MM.1S (cell line): ENCODE measurements at regions not wholly inside any gene's neighbourhood (a gene's known extent, or its start where the extent isn't known, plus 50 kb on each side); places are given as distances from the start of the nearest gene placed in this dataset.

Experiments
- EZH2 ChIP-seq: fragments of 300-600 bp; sonication (generic); optimal IDR thresholded peaks from 2 replicates; pipeline ENCODE3; 2017; ENCODE audit warnings: low read depth, mild to moderate bottlenecking, antibody characterized with exemption, low read length, mixed read lengths
- TF ChIP-seq, protein P1 (sequence below): fragments of 300-600 bp; sonication (generic); IDR thresholded peaks from 2 replicates; pipeline ENCODE4 v1.5.1; 2016; ENCODE audit warnings: antibody characterized with exemption, low read length, mixed read lengths

DNA sequence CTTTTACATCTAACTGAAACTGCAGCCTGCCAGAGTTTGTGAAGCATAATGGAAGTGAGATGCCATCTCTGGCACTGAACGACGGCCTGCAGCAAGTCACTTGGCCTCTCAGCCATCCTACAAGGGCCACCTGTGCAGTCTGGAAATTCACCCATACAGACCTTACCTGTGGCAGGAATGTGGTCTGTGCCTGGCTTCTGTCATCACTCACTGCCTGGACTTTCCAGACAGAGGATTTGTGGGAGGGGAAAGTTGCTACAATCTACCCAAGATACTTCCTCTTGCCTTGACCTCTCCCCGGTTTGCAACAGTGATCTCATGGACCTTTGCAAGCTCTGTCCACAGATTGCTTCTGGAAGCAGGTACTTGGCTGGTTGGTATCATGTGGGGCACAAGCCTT is 58.4 kb upstream of the ATP1B1 start:
- TF ChIP-seq, protein P1, sequence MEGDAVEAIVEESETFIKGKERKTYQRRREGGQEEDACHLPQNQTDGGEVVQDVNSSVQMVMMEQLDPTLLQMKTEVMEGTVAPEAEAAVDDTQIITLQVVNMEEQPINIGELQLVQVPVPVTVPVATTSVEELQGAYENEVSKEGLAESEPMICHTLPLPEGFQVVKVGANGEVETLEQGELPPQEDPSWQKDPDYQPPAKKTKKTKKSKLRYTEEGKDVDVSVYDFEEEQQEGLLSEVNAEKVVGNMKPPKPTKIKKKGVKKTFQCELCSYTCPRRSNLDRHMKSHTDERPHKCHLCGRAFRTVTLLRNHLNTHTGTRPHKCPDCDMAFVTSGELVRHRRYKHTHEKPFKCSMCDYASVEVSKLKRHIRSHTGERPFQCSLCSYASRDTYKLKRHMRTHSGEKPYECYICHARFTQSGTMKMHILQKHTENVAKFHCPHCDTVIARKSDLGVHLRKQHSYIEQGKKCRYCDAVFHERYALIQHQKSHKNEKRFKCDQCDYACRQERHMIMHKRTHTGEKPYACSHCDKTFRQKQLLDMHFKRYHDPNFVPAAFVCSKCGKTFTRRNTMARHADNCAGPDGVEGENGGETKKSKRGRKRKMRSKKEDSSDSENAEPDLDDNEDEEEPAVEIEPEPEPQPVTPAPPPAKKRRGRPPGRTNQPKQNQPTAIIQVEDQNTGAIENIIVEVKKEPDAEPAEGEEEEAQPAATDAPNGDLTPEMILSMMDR = no peak
- TF ChIP-seq EZH2 = no peak
